ENCODE measurements at regions not wholly inside any gene's neighbourhood (a gene's known extent, or its start where the extent isn't known, plus 50 kb on each side); places are given as distances from the start of the nearest gene placed in this dataset.
A peak's percentile ranks its signal among the peaks of the same experiment; 100 is the strongest.

DNA sequence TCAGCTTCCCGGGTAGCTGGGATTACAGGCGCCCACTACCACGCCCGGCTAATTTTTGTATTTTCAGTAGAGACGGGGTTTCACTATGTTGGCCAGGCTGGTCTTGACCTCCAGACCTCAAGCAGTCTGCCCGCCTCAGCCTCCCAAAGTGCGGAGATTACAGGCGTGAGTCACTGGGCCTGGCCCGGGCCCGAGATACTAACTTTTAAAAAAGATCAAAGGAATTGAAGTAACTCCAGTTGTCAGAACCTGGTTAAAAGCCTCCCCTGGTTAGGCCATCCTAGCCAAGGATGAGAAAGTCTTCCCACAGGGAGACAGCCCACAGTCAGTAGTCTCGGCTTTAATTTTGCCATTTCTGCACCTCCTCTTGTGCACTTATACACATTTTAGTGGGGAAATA, 212.3 kb upstream of the MCTP2 start:
- Mint-ChIP-seq H3K36me3 (no peaks in the 10 kb centered on the region), H3K4me1 (no peaks in the 10 kb centered on the region), H3K4me3 (no peak overlapping the region), H3K9me3 (no peaks in the 10 kb centered on the region), H3K27ac (no peak overlapping the region), H3K27me3 (peaks cover 8% of the 10 kb centered on the region)

DNA sequence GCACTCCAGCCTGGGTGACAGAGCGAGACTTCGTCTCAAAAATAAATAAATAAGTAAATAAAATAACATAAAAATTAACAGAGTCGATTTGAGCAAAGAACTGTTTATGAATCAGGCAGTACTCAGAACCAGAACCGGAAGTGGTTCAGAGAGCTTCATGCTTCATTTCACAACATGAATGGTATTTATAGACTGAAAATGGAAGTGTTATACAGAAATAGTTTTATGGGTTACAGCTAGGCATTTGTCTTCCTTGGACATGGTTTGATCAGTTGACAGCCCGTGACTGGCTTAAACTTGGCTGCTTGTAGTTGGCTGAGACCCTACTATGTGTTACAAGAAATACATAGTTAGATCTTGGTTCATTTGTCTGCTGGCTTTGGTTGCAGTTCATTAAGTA, 216.0 kb upstream of the MCTP2 start:
- Mint-ChIP-seq H3K4me1 (peaks cover 11% of the 10 kb centered on the region), H3K36me3 (no peaks in the 10 kb centered on the region), H3K27me3 (peaks cover 8% of the 10 kb centered on the region), H3K27ac (no peak overlapping the region), H3K4me3 (no peak overlapping the region), H3K9me3 (no peaks in the 10 kb centered on the region)

DNA sequence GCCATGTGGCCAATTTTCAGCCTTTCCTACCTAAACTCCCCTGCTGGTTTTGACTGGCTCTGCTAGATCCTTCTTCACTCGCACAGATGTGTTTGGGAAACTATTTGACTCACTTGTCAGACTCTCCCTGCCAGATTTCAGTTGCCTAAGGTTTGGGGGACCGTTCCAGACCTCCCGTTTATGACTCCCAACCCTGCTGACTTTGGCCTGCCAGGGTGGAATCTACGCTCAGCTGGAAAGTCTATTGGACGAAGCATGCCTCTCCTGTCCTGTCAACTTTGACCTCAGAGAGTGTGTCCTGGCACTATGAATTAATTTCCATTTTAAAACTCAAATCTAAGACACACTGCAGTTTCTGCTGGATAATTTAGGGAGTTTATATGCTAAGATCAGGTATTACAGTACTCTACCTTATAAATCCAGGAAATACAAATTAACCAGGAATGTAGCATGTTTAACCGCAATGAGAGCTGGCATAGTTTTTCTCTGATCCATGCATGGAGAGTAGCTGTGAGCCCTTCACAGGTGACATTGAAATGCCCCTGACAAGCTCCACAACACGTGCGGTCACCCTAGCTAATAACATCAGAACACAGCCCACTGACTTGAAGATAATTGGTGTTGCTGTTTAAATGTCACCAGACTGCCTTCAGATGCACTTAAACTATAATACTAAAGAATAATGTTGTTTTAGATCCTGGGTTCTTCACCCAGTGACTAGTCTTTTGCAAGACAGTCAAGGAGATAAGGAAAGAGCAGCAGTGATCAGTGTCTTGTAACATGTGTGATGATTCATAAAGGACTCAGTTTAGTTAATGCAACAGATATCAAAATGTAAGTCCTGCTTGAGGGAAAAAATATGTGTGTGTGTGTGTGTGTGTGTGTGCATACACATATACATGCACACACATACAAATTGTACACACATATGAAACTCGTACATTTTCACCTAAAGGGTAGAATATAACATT, 223.0 kb upstream of the MCTP2 start:
- no peaks in the 10 kb centered on the region for H3K9me3 Mint-ChIP-seq
- H3K27me3 Mint-ChIP-seq, result peaks cover 1% of the 10 kb centered on the region
- no peak overlapping the region for H3K4me3 Mint-ChIP-seq
- peaks cover 11% of the 10 kb centered on the region for H3K4me1 Mint-ChIP-seq
- no peaks in the 10 kb centered on the region for H3K36me3 Mint-ChIP-seq
- H3K27ac Mint-ChIP-seq, result no peak overlapping the region

DNA sequence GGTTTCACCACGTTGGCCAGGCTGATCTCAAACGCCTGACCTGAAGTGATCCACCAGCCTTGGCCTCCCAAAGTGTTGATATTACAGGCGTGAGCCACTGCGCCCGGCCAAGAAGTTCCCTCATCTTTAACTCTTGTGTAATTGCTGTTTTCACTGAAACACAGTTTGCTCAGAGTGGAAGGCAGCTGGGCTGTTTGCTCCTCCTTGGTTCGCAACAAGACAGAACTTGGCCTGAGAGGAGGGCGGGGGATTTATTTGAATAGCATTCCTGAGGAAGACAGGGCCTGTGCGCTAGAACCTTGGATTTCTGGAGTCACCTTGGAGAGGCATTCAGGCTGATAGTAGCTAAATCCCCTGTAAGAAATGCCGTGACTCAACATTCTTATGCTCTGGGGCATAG, 226.7 kb upstream of the MCTP2 start:
- Mint-ChIP-seq H3K27me3 (peaks cover 3% of the 10 kb centered on the region), H3K27ac (no peak overlapping the region), H3K4me3 (no peak overlapping the region), H3K9me3 (no peaks in the 10 kb centered on the region), H3K4me1 (no peaks in the 10 kb centered on the region), H3K36me3 (no peaks in the 10 kb centered on the region)

DNA sequence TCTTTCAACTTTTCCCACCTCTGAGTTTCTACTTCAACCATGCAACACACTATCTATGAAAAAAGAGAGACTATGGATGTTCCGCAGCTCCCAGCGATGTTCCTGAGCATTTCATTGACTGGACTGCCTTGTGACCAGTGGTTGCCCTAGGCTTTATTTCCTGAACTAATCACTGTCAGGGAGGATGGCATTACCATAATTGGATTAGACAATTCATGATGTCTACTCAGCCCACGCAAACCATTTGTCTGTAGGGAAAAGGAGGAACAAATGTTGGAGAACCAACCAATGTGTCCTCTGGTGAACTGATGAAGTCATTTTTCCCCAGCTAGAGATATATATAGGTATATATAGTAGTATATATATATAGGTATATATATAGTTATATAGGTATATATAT, 229.3 kb upstream of the MCTP2 start:
- Mint-ChIP-seq H3K9me3 (no peaks in the 10 kb centered on the region), H3K4me3 (no peak overlapping the region), H3K27me3 (peaks cover 3% of the 10 kb centered on the region), H3K4me1 (no peaks in the 10 kb centered on the region), H3K36me3 (no peaks in the 10 kb centered on the region), H3K27ac (no peak overlapping the region)

DNA sequence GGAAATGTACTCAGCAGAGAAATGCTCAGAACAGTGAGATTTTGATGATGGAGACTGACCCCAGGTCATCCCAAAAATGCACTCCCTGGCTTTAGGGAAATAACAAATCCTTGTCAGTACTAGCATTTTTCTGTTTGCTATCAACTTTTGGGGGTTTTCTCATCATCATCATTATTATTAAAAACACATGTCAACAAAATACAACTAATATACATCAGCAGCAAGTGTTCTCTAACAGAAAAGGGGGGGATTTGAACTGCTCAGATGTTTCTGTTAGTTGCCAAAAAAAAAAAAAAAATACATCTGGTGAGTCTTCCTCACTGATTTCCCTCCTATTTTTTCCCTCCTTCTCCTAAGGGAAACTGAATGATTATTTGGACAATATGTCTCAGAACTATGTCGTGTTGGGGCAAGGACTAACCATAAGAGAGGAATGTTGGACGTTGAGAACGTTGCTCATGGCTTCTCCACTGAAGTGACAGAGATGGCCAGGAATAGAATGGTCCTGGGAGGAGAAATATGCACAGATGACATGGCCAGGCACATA, 230.0 kb upstream of the MCTP2 start:
- no peak overlapping the region for H3K27ac Mint-ChIP-seq
- H3K27me3 Mint-ChIP-seq, result peaks cover 2% of the 10 kb centered on the region
- no peaks in the 10 kb centered on the region for H3K36me3 Mint-ChIP-seq
- no peaks in the 10 kb centered on the region for H3K9me3 Mint-ChIP-seq
- H3K4me1 Mint-ChIP-seq, result no peaks in the 10 kb centered on the region
- H3K4me3 Mint-ChIP-seq, result no peak overlapping the region

DNA sequence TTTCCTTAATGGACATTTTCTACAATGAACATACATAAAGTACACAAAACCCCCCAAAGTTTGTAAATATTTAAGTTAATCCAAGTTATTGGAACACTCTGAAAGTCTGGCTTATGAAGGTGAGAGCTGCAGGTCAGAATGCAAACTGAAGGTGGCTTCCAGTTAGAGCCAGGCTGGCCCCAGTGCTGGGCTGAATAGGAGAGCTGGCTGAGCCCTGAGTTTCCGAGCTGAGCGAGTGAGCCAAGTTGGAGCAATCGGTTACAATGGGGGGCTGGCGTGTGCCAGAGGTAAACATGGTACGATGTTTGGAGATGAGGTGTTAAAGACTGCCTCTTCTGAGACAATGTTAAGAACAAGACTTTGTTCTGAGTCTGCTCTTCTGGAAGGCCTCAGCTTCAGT, 230.8 kb upstream of the MCTP2 start:
- Mint-ChIP-seq H3K4me1 (no peaks in the 10 kb centered on the region), H3K36me3 (no peaks in the 10 kb centered on the region), H3K9me3 (no peaks in the 10 kb centered on the region)

DNA sequence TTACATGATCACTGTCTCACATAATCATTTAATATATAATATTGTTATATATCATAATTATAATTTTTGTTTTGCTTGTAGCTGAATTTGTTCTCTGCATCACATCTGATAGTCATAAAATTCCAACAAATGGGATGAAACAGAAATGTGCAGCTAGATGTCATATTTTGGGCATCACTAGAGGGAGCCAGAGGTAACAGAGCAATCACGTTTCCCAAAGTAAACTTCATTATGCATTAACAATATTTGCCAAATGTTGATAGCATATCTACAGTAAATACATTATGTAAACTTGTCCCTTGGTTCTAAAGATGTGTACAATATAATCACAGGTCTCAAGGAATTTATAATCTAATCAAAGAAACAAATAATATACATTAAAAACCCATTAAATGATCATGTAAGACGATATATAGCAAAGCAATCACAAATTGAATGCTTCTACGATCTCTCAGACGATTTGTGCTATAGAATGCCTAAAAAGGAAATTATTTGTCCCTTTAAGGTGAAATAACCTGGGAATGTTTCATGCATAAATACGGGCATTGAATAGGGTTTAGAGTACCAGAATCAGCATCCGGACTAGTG, 234.2 kb upstream of the MCTP2 start:
- Mint-ChIP-seq H3K27me3 (peaks cover 2% of the 10 kb centered on the region), H3K27ac (no peak overlapping the region), H3K4me3 (no peak overlapping the region), H3K9me3 (no peaks in the 10 kb centered on the region), H3K36me3 (no peaks in the 10 kb centered on the region), H3K4me1 (no peaks in the 10 kb centered on the region)

More for the DNA sequence above, 230.8 kb upstream of the MCTP2 start:
- H3K4me3 Mint-ChIP-seq, result no peak overlapping the region
- no peak overlapping the region for H3K27ac Mint-ChIP-seq
- H3K27me3 Mint-ChIP-seq, result peaks cover 2% of the 10 kb centered on the region

DNA sequence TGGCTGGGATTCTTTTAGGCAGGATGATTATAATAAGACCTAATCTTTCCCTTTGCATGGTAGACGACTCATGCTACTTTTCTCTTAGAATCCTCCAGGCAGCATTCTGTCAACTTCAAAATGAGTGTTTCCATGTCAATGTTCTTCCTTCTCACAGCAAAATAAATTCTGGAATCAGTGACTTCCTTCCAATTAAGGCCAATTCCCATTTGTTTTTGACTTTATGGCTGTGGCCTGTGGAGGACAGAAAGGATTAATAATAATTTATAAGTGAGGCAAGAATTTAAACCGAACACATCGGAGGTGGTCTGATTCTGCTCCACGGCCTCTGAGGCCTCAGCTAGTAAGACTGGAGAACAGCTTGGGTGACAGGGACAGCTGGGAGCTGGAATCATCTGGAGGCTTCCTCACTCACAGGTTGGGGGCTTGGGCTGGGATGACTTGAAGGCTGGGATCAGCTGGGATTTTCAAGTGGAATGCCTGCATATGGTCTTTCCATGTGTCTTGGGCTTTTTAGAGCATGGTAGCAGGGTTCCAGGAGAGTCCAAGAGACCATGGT, 241.8 kb upstream of the MCTP2 start:
- H3K4me1 Mint-ChIP-seq, result peaks cover 22% of the 10 kb centered on the region
- H3K9me3 Mint-ChIP-seq, result no peaks in the 10 kb centered on the region
- no peaks in the 10 kb centered on the region for H3K27me3 Mint-ChIP-seq
- H3K27ac Mint-ChIP-seq, result peak overlapping the region; percentile 73
- H3K36me3 Mint-ChIP-seq, result peaks cover 3% of the 10 kb centered on the region
- H3K4me3 Mint-ChIP-seq, result no peak overlapping the region

DNA sequence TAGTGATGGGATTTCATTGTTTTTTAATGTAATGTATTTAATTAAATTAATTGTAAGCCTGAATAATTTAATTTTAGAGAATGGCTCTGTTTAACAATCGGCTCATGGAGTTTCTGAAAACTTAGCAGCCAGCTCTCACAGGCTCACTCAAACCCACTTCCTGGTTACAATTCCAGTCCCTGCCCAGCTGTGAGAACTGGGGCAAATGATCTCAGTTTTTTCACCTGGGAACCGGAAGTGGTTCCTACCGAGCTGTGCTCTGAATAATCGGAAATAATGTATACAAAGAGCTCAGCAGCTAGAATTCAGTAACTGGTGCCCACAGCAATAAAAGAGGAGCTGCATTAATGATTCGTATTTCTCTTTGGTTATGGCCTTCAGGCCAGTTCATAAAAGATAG, 244.3 kb upstream of the MCTP2 start:
- Mint-ChIP-seq H3K27ac (no peak overlapping the region), H3K9me3 (no peaks in the 10 kb centered on the region), H3K27me3 (no peaks in the 10 kb centered on the region), H3K36me3 (peaks cover 3% of the 10 kb centered on the region), H3K4me3 (no peak overlapping the region), H3K4me1 (peaks cover 22% of the 10 kb centered on the region)

DNA sequence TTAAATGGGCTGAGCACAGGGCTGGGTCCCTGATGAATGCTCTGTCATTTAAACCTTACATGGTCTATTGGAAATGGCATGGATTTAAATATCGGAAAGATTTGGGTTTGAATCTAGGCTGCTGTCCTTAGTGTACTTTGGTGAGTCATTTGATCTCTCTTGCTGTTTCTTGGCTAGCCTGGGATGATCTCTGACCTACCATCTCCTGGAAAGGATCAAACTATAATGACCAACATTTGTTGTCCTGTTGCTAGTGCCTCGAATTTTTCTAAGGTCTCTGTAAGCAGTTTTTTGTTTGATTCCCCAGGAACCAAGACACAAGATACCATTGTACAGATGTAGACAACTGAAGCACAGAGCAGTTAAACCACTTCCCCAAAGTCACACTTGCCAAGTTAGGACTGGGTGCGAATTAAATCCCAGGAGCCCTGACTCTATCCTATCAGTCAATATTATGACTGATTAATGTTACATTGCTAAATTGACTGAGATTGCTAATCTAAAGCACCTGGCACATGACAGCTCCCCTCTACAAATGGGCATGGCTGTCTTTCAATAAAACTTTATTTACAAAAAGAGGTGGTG, 244.9 kb upstream of the MCTP2 start:
- Mint-ChIP-seq H3K36me3 (peaks cover 1% of the 10 kb centered on the region), H3K27me3 (no peaks in the 10 kb centered on the region), H3K9me3 (no peaks in the 10 kb centered on the region), H3K4me3 (no peak overlapping the region), H3K27ac (no peak overlapping the region), H3K4me1 (peaks cover 22% of the 10 kb centered on the region)

DNA sequence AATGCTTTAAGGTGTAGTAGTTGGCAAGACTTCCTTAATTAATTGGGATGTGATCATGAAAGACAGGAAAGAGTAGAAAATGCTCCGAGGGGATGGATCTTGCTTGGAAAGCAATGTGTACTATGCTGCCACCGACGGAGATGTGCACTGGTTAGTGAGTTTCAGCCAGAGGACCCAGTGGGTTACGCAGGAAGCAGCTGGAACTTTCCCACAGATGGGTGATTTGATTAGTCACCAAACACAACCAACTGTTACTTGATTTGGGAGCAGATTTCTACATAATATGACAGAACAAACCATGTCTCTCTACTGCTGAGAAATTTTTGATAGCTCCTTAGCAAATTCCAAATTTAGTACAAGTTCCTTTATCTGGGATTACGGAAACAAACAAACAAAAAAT, 245.4 kb upstream of the MCTP2 start:
- no peaks in the 10 kb centered on the region for H3K9me3 Mint-ChIP-seq
- H3K27ac Mint-ChIP-seq, result no peak overlapping the region
- H3K4me1 Mint-ChIP-seq, result peaks cover 22% of the 10 kb centered on the region
- no peaks in the 10 kb centered on the region for H3K36me3 Mint-ChIP-seq
- no peak overlapping the region for H3K4me3 Mint-ChIP-seq
- no peaks in the 10 kb centered on the region for H3K27me3 Mint-ChIP-seq

DNA sequence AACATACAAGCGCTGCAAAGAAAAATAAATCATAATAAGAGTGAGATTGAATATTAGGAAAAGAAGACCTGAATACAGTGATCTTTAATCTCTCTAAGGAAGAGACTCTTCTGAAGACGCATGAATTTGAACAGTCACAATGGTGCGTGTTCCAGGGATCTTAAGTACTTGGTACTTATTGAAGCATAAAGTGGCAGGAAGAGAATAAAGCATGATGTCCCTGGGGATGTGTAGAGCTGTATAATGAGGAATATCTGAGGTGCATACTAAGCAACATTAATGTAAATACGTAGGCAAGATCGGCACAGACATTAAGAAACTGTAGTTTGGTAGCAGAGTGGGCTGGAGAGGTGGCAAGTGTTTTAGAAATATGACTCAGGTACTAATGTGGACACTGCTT, 246.2 kb upstream of the MCTP2 start:
- H3K4me3 Mint-ChIP-seq, result no peak overlapping the region
- no peaks in the 10 kb centered on the region for H3K36me3 Mint-ChIP-seq

DNA sequence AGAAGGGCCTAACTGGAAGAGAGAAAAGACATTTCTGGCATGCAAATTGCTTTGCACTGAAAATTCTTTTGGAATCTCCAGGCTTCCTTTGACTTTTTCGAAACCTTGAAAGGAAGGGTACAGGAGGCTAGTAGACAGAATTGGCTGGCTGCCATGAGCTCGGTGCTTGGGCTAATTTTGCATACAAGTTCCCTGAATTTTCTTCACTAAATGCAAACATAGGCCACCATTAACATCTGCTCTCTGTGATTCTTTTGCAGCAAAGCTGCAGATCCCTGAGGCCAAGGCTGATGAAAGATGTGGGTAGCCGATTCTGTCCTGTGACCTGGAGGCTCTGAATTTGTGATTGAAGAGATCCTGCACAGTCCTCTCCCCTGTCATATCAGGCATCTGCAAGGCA, 247.8 kb upstream of the MCTP2 start:
- no peaks in the 10 kb centered on the region for H3K36me3 Mint-ChIP-seq

More for the DNA sequence above, 246.2 kb upstream of the MCTP2 start:
- H3K27me3 Mint-ChIP-seq, result no peaks in the 10 kb centered on the region
- no peak overlapping the region for H3K27ac Mint-ChIP-seq
- H3K4me1 Mint-ChIP-seq, result peaks cover 22% of the 10 kb centered on the region
- H3K9me3 Mint-ChIP-seq, result no peaks in the 10 kb centered on the region

DNA sequence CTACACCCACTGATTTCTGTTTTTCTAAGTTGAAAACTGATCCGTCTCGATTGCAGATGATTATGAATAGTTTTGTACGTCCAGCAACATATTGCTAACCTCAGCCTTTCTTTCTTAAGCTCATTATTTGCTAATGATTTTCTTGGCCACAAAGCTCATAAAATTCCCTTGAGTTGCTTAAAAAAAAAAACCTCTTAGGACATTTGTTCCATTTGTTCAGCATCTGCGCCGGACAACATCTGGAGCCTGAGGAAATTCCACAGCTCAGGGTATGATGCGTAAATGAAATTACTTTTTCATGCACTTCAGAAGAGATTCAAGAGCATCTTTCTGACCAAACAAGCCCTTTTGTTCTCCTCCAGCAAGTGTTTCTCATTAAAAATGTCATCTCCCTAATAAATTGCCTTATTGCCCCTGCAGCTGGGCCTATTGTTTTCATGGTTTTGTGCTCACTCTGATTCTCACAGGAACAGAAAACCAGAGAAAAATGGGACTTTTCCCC, 249.1 kb upstream of the MCTP2 start:
- Mint-ChIP-seq H3K4me1 (peaks cover 12% of the 10 kb centered on the region), H3K36me3 (no peaks in the 10 kb centered on the region), H3K9me3 (no peaks in the 10 kb centered on the region), H3K4me3 (no peak overlapping the region), H3K27me3 (peaks cover 1% of the 10 kb centered on the region), H3K27ac (no peak overlapping the region)

More for the DNA sequence above, 247.8 kb upstream of the MCTP2 start:
- H3K27ac Mint-ChIP-seq, result no peak overlapping the region
- no peaks in the 10 kb centered on the region for H3K9me3 Mint-ChIP-seq
- no peak overlapping the region for H3K4me3 Mint-ChIP-seq
- H3K27me3 Mint-ChIP-seq, result peaks cover 1% of the 10 kb centered on the region
- peaks cover 22% of the 10 kb centered on the region for H3K4me1 Mint-ChIP-seq
